GM10266 (cell line): ENCODE measurements at regions not wholly inside any gene's neighbourhood (a gene's known extent, or its start where the extent isn't known, plus 50 kb on each side); places are given as distances from the start of the nearest gene placed in this dataset.
"Not testable (repeated sequence)": the region's sequence is repeated elsewhere in the genome, so short reads cannot be mapped to it uniquely, and the experiment has no call there.

Experiments
- DNase-seq: peaks from one replicate; pipeline ENCODE4 v3.0.0; 2012; ENCODE audit errors: extremely low spot score
- TF ChIP-seq, protein P1 (sequence below): IDR thresholded peaks from 2 replicates; pipeline ENCODE4 v1.5.1; 2012; ENCODE audit warnings: mild to moderate bottlenecking, low read depth; ENCODE audit not compliant: control insufficient read depth, insufficient read depth; ENCODE audit errors: missing control alignments

DNA sequence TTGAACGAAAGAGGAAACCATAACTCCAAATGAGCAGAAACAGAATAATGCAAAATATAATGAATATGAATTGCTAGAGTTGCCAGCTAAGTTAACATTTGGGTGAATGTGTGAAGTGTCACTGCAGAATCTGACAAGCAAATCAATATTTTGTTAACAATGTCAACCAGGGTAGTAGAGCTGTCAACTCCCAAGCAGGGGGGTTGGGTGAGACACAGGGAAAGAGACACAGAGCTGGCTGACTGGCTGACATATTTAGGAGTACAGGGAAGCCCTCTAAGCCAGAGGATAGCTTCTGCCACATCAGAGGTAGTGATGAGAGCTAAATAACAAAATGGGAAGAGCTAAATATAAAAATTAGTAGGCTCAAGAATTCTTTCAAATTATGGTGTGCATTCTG, 393.1 kb upstream of the KCND2 start:
- DNase-seq, result no peak
- TF ChIP-seq, protein P1, sequence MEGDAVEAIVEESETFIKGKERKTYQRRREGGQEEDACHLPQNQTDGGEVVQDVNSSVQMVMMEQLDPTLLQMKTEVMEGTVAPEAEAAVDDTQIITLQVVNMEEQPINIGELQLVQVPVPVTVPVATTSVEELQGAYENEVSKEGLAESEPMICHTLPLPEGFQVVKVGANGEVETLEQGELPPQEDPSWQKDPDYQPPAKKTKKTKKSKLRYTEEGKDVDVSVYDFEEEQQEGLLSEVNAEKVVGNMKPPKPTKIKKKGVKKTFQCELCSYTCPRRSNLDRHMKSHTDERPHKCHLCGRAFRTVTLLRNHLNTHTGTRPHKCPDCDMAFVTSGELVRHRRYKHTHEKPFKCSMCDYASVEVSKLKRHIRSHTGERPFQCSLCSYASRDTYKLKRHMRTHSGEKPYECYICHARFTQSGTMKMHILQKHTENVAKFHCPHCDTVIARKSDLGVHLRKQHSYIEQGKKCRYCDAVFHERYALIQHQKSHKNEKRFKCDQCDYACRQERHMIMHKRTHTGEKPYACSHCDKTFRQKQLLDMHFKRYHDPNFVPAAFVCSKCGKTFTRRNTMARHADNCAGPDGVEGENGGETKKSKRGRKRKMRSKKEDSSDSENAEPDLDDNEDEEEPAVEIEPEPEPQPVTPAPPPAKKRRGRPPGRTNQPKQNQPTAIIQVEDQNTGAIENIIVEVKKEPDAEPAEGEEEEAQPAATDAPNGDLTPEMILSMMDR, result no peak

GRCh38 chr7:119886007-119886406, 387.0 kb upstream of the KCND2 start:
- TF ChIP-seq, protein P1, result no peak
- DNase-seq, result no peak

- DNase-seq, result not testable (repeated sequence)
These were observed 386.4 kb upstream of the KCND2 start for GRCh38 chr7:119886525-119886924.

DNA sequence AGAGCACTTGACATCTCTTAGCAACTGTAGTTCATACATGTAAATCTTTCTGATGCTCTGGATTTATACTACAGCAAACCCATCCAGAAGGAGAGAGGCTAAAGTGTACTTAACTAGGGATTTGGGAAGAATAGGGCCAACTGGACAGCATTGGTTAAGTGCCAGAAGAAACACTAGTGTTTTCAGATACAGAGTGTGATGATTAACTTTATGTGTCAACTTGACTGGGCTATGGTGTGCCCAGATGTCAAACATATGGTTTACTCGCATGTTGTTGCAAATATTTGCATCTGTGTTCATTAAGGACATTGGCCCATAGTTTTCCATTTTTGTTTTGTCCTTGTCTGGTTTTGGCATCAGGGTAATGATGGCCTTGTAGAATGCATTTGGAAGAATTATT, 384.7 kb upstream of the KCND2 start:
- DNase-seq, result no peak
- TF ChIP-seq, protein P1, result no peak

- TF ChIP-seq, protein P1, result no peak
- no peak for DNase-seq
These were observed 382.3 kb upstream of the KCND2 start for GRCh38 chr7:119890631-119891030.

- TF ChIP-seq, protein P1, result no peak
- DNase-seq, result no peak
These were observed 377.7 kb upstream of the KCND2 start for GRCh38 chr7:119895320-119895719.

DNA sequence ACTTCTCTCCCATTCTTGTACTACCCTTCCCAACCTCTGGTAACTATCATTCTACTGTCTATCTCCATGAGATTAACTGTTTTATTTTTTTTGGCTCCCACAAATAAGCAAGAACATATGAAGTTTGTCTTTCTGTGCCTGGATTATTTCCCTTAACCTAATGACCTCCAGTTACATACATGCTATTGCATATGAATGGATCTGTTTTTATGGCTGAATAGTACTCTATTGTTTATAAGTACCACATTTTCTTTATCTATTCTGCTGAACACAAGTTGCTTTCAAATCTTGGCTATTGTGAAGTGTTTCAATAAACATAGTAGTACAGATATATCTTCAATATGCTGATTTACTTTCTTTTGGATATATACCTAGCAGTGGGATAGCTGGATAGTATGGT, 376.6 kb upstream of the KCND2 start:
- no peak for DNase-seq
- TF ChIP-seq, protein P1, result no peak

GRCh38 chr7:119900996-119901672, 371.8 kb upstream of the KCND2 start:
- DNase-seq, result no peak
- TF ChIP-seq, protein P1, result no peak
